Hypothalamus (tissue), 51 donors: ENCODE measurements at regions not wholly inside any gene's neighbourhood (a gene's known extent, or its start where the extent isn't known, plus 50 kb on each side); places are given as distances from the start of the nearest gene placed in this dataset.
A peak's percentile ranks its signal among the peaks of the same experiment; 100 is the strongest.

ENCODE experiments used
- DNase-seq, 51 donors: peaks; one replicate each; lab custom pipeline; 2025; lab: John Stamatoyannopoulos, UW

- no peak for DNase-seq
Observed at GRCh38 chr9:16025627-16026026, 472.8 kb downstream of the CCDC171 start.

GRCh38 chr9:16026886-16027285 lies 474.0 kb downstream of the CCDC171 start:
- no peak for DNase-seq

DNA sequence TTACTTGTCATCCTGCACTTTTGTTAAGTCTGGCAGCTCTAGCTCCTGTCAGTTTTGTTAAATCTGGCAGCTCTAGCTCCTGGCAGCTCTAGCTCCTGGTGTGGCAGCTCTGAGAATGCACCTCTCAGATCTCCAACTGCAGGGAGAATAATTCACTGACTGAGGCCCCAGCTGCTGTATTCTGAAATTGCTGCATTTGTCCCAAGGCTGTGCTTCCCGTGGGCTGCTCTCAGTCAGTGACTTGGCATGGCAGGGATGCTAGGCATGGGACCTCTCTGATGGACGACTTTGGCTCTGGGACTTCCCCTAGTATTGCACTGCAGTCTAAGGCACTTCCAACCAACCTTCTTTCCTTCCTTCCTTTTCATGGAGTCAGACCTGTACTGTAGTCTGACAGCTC lies 475.7 kb downstream of the CCDC171 start:
- no peak for DNase-seq

GRCh38 chr9:16029046-16029615 lies 476.3 kb downstream of the CCDC171 start:
- no peak for DNase-seq

DNA sequence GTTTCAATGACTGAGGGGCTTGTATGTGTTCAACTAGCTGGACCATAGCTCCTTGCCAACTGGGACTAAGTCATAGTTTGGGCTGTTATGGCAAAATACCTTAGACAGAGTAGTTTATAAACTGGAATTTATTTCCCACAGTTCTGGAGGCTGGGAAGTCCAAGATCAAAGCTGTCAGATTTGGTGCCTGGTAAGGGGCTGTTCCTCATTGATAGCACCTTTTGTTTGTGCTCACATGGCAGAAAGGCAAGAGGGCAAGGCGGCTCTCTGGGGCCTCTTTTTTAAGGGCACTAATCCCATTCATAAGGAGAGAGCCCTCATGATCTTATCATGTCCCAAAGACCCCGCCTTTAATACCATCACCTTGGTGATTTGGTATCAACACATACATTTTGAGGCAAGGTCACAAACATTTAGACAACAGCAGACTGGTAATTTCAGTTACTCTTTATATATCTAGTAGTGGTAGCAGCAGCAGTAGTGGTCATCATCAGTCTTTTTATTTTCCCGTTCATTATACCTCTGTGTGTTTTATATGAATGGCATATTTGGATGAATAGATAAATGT lies 477.0 kb downstream of the CCDC171 start:
- DNase-seq: no peak

DNA sequence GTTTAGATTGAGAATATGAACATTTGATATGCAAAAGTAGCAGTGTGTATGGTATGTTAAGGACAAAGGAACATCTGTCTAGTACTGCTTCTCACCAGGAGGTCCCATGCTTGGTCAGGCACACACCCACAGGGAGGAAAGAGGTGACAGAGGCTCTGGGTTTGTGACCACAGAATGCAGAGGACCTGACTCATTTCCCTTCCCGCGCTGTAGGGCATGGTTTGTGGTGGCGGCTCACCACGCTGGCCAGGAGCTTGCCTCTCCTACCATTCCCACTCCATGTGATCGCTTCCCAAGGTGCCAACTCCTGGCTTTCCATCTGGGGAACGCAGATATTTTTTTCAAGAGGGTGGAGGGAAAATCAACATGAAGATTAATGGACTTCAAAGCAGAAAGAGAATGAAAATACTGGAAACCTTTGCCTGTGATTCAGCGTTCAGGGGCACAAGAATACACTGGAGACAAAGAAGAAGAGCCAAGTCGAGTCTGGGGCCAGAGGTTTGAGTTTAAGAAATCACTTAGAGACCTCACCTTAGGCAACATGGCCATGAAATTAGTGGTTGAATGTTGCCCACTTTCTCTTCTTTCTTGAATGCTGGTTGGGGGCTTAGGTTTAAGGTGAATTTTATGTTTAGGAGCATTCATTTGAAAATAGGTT lies 477.8 kb downstream of the CCDC171 start:
- DNase-seq: no peak

- DNase-seq: no peak
Observed at GRCh38 chr9:16031486-16031885, 478.6 kb downstream of the CCDC171 start.

DNA sequence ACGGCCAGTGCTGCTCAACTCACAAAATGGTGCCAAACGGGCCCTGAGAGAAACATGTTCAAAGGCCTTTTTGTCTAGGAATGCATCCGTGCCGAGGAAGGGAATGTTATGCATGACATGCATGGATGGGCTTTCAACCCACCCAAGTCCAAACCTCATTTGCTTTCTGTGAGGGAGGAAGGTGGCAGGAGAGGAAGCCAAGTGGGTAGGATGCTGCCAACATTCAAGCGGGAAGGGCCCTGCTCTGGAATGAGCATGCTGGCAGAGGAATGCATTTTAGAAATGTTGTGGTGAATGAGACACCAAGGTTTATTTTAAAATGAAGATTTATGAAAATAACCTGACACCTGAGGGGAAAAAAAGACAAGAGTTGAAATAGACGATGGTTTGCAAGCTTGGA lies 479.1 kb downstream of the CCDC171 start:
- DNase-seq: no peak

DNA sequence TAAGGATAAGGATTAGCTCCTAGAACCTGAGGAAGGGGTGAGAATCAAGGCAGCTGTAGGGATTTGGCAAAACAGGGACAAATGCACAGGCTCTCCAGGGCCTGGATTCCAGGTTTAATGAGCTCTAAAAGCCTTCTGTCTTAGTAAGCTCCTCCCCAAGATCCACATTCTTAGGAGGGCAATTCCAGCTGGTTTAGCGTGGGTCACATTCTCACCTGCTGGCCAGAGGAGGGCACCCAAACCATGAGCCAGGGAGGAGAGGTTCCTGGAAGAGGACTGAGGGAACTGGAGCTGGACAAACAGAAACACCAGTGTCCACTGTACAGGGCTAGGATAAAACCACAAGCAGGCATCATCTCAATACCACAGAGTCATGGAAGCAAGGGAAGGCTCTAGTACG lies 480.0 kb downstream of the CCDC171 start:
- no peak for DNase-seq

DNA sequence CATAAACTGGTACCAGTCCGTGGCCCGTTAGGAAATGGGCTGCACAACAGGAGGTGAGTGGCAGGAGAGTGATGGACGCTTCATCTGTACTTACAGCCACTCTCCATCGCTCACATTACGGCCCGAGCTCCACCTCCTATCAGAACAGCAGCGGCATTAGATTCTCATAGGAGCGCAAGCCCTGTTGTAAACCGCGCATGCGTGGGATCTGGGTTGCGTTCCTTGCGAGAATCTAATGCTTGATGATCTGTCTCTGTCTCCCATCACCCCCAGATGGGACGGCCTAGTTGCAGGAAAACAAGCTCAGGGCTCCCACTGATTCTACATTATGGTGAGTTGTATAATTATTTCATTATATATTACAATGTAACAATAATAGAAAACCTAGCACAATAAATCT lies 480.4 kb downstream of the CCDC171 start:
- DNase-seq: no peak

DNA sequence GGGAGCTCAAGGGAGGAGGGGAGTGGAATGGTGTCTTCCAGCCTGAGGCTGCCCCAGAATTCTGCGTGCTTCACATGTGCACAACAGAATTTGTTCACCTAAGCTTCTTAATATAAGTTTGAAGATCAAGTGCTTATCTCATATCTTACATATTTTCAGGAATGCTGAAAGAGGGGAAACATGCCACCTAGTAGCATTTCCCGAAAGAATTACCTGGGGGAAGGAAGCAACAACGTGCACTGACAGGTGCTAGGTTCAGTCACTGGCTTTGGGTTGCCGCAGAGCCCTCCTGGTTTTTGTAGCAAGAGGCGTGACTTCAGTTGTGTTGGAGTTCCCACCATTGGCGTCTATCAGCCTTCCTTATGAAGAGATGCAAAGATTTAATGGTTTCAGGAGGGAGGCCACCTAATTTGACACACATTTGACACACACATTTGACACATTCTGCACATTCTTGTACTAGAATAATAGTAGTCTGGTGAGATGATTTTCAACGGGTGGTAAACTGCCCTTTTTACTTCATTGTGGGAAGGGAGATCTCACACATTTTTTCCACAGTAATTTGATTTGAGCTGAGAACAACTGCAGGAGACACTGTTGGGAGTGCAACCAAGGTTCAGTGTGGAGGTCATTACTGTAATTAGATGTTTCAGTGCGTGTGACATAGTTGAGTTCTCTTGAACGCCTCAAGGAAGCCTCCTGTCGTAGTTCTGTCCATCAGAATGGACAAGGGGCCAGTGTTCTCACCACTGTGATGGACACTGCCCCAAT lies 481.3 kb downstream of the CCDC171 start:
- no peak for DNase-seq

GRCh38 chr9:16039218-16039987 lies 486.6 kb downstream of the CCDC171 start:
- peak in 6 of 51 donors; percentile 1 to 21 (median 6) for DNase-seq

- DNase-seq: no peak
Observed at GRCh38 chr9:16039988-16040761, 487.3 kb downstream of the CCDC171 start.

DNA sequence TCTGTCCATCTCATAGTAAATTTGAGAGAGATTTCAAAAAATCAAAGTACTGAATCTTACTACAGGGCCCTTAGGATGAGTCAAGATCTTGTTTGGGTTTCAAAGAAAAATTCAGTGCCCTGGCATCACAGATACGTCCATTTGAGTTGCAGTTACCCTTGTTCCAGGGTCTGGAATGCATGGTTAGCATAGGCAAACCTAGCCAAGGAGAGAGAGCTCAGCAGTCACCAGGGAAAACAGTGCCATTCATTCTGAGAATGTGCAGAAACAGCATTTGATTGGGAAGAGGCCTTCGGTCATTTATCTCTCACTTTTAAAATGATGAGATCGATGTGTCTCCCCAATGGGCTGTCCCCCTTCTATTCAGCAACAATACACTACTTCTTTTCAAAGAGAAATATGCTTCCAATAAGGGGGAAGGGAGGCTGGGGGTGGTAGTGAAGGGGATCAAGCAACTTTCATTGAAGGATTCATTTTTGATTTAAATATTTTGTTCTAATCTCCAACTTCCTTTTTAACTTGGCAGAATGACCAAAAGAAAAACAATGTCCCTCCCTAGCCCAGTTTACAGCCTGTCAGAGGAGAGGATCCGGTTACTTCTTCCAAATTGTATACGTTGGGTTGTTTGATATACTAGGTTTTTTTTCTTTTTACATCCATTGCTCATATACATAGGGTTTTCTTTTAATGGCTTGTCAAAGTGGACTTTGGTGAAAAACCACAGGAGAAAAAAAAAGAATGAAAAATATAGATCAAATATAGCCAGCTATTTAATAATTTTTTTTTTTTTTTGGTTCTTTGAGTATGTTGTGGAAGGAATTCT lies 491.1 kb downstream of the CCDC171 start:
- no peak for DNase-seq

- DNase-seq: no peak
Observed at GRCh38 chr9:16044579-16044881, 491.7 kb downstream of the CCDC171 start.

DNA sequence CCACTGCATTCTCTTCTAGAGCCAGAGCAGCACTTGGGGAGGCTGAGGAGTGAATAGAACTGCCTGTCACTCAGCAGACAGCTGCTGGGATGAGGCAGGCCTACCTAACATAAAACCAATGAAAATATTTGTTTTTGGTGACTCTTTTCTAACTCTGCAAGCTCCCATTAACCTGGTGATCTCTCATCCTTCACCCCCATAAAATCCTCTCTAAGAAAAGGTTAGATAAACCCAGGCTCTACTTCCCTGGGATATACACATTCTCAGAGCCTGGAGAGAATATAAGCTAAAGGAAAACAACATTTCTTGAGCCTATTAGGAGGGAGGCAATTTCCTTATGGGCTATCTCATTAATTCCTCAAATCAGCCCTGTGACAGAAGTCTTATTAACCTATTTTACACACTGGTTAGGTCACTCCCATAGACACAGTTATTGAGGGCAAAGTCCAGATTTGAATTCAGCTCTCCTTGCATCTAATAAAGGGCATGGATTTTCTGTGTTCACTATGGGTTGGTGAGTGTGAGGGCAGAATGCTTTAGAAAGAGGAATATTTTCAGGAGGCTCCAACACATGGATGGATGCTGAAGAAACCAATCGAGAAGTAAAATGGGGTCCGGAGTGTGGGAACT lies 492.9 kb downstream of the CCDC171 start:
- no peak for DNase-seq

GRCh38 chr9:16046713-16047112 lies 493.9 kb downstream of the CCDC171 start:
- DNase-seq: no peak

GRCh38 chr9:16048129-16048528 lies 495.3 kb downstream of the CCDC171 start:
- no peak for DNase-seq

GRCh38 chr9:16052146-16052545 lies 499.3 kb downstream of the CCDC171 start:
- DNase-seq: no peak
